22Rv1 (cell line): ENCODE measurements at regions not wholly inside any gene's neighbourhood (a gene's known extent, or its start where the extent isn't known, plus 50 kb on each side); places are given as distances from the start of the nearest gene placed in this dataset.

Source experiments
- CTCF ChIP-seq: fragments of 450-650 bp; IDR thresholded peaks from 2 replicates; pipeline ENCODE4 v1.5.1; 2017; ENCODE audit warnings: mild to moderate bottlenecking
- ZFX ChIP-seq: fragments of 450-650 bp; IDR thresholded peaks from 2 replicates; pipeline ENCODE4 v1.6.1; 2017; ENCODE audit warnings: antibody characterized with exemption, borderline replicate concordance

- no peak for TF ChIP-seq CTCF
- no peak for TF ChIP-seq ZFX
These were observed 188.2 kb upstream of the RPL38 start for GRCh38 chr17:74015316-74015715.
